ENCODE measurements at regions not wholly inside any gene's neighbourhood (a gene's known extent, or its start where the extent isn't known, plus 50 kb on each side); places are given as distances from the start of the nearest gene placed in this dataset.

DNA sequence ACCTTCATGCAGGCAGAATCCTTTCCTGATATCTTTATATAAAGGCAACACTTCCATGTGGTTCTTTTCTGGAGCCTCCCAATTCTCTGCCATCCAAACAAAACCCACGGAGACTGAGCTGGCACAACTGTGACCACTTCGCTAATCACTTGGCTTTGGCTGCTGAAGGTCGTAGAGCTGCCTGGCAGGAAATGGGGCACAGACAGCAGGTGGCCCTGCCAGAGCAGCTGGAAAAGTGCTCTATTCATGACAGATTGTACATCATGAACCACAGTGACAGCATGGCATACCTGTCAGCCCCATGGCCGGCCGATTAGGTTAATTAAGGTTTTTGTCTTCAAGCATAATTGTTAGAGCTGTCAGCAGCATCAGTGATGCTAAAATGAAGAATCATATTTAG is 141.9 kb upstream of the ANKRD55 start:
- TF ChIP-seq POLR2AphosphoS5 (IDR thresholded peaks at IDR 0.05) = no peak
- no peak for TF ChIP-seq CTCF (IDR thresholded peaks at IDR 0.05)
- TF ChIP-seq POLR2A (IDR thresholded peaks at IDR 0.05; ENCODE audit: low read depth) = no peak
- no peak for TF ChIP-seq EP300 (IDR thresholded peaks at IDR 0.05)
